H1 (cell line): ENCODE measurements at regions not wholly inside any gene's neighbourhood (a gene's known extent, or its start where the extent isn't known, plus 50 kb on each side); places are given as distances from the start of the nearest gene placed in this dataset.

Experiments used
- CREB1 ChIP-seq: IDR thresholded peaks from 2 replicates; pipeline ENCODE4 v1.6.1; 2012; ENCODE audit warnings: inconsistent platforms
- CTCF ChIP-seq, 3 experiments: IDR thresholded peaks; 1 replicate in 2 of 3; 2 replicates in 1 of 3; pipeline versions ENCODE4 v1.5.1 to v1.6.1; 2011; ENCODE audit warnings: low read length in 3 of 3, mild to moderate bottlenecking in 3 of 3, inconsistent platforms in 2 of 3, low read depth in 1 of 3, moderate library complexity in 1 of 3; ENCODE audit not compliant: insufficient read depth in 1 of 3; ENCODE audit errors: control extremely low read depth in 1 of 3
- EP300 ChIP-seq, 2 experiments: IDR thresholded peaks; 1 replicate in 1 of 2; 2 replicates in 1 of 2; pipeline ENCODE4 v1.6.1; 2011 to 2012; ENCODE audit warnings: low read depth in 2 of 2, low read length in 2 of 2, mild to moderate bottlenecking in 2 of 2, borderline replicate concordance in 1 of 2, inconsistent platforms in 1 of 2, moderate library complexity in 1 of 2
- GABPA ChIP-seq: IDR thresholded peaks from 2 replicates; pipeline ENCODE4 v1.6.1; 2011; ENCODE audit warnings: mild to moderate bottlenecking, low read length, moderate library complexity, borderline replicate concordance; ENCODE audit not compliant: insufficient read depth
- GTF2F1 ChIP-seq: IDR thresholded peaks from 2 replicates; pipeline ENCODE4 v1.6.1; 2012; ENCODE audit warnings: low read depth, low read length, improper control_type of control experiment, borderline replicate concordance
- JUN ChIP-seq: IDR thresholded peaks from 2 replicates; pipeline ENCODE4 v1.6.1; 2011; ENCODE audit warnings: low read depth, mild to moderate bottlenecking, improper control_type of control experiment, low read length
- MAFK ChIP-seq: IDR thresholded peaks from 2 replicates; pipeline ENCODE4 v1.6.1; 2012; ENCODE audit warnings: low read depth, mild to moderate bottlenecking, improper control_type of control experiment, low read length
- PHF8 ChIP-seq: fragments of 200-600 bp; sonication (generic); conservative IDR thresholded peaks from 2 replicates; pipeline ENCODE4 v1.7.1; 2012; ENCODE audit warnings: low read depth, mild to moderate bottlenecking, inconsistent platforms, low read length, moderate library complexity
- POLR2AphosphoS5 ChIP-seq: IDR thresholded peaks from 2 replicates; pipeline ENCODE4 v1.6.1; 2011; ENCODE audit warnings: low read depth, low read length
- RAD21 ChIP-seq, 2 experiments: IDR thresholded peaks in 1 of 2; conservative IDR thresholded peaks in 1 of 2; 2 replicates each; pipeline ENCODE4 v1.6.1; 2011; ENCODE audit warnings: low read depth in 2 of 2, low read length in 2 of 2, improper control_type of control experiment in 1 of 2, inconsistent platforms in 1 of 2, mild to moderate bottlenecking in 1 of 2, moderate library complexity in 1 of 2
- RBBP5 ChIP-seq: IDR thresholded peaks from 2 replicates; pipeline ENCODE4 v1.7.1; 2012; ENCODE audit warnings: low read depth, mild to moderate bottlenecking, inconsistent platforms, low read length, moderate library complexity, borderline replicate concordance

- TF ChIP-seq GABPA, result no peak
- TF ChIP-seq GTF2F1, result no peak
- TF ChIP-seq JUN, result no peak
- no peak for TF ChIP-seq EP300 (IDR thresholded peaks at IDR 0.05; ENCODE audit: borderline replicate concordance in 1 of 2, low read depth in 2 of 2, low read length in 2 of 2)
- TF ChIP-seq PHF8, result no peak
- TF ChIP-seq CREB1, result no peak
- no peak for TF ChIP-seq CTCF (IDR thresholded peaks at IDR 0.05; ENCODE audit: control extremely low read depth in 1 of 3, insufficient read depth in 1 of 3, low read depth in 1 of 3, low read length in 3 of 3)
- no peak for TF ChIP-seq MAFK
- no peak for TF ChIP-seq POLR2AphosphoS5
- no peak for TF ChIP-seq RAD21 (IDR thresholded peaks at IDR 0.05 in 1 of 2, conservative IDR thresholded peaks at IDR 0.05 in 1 of 2; ENCODE audit: low read depth in 2 of 2, low read length in 2 of 2)
- TF ChIP-seq RBBP5, result no peak
Measured at GRCh38 chr3:102024270-102024904, 175.1 kb downstream of the NFKBIZ start.
